Amygdala (tissue), 56 donors: ENCODE measurements at regions not wholly inside any gene's neighbourhood (a gene's known extent, or its start where the extent isn't known, plus 50 kb on each side); places are given as distances from the start of the nearest gene placed in this dataset.

Experiments used
- DNase-seq, 56 donors: peaks; one replicate each; lab custom pipeline; 2025; lab: John Stamatoyannopoulos, UW

GRCh38 chr1:228984646-228985631 lies 249.7 kb downstream of the RHOU start:
- DNase-seq: no peak

- no peak for DNase-seq
Measured at GRCh38 chr1:228985661-228986060, 250.4 kb downstream of the RHOU start.

GRCh38 chr1:228986093-228986904 lies 251.0 kb downstream of the RHOU start:
- peak in 35 of 56 donors; percentile 10 to 70 (median 36) for DNase-seq

GRCh38 chr1:228987286-228987685 lies 252.0 kb downstream of the RHOU start:
- no peak for DNase-seq

DNA sequence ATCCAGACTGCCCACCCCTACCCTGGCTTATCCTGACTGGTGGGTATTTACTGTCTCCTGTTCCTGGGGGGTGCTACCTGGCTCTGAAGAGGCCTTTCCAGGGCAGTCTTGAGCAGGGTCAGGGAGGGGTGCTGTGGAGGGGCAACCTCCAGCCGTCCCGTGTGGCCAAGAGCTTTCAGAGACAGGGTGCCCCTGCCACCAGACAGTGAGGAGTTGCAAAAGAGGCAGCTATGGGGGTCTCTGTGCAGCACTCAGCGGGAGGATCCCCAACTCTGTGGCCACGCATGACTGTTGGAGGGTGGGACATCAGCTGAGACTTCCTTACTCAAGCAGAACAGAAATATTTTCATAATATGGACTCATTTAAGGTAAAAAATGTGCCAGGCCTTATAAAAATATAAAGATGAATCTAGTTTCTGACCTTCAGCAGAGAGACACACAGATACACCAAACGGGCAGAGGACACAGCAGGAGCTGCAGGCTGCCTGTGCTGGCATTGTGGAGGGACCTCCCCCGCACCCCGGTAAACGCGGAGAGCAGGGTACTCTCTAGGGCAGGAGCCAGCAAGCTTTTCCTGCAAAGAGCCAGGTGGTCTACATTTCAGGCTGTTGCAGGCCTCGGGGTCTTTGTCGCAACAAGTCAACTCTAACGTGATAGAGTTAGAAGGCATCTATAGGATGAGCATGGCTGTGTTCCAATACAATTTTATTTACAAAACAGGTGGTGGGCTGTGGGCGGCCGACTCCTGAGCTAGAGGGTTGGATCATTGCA lies 252.6 kb downstream of the RHOU start:
- DNase-seq: no peak

- DNase-seq: peak in 1 of 56 donors; percentile 14
Measured at GRCh38 chr1:228988664-228989063, 253.4 kb downstream of the RHOU start.

DNA sequence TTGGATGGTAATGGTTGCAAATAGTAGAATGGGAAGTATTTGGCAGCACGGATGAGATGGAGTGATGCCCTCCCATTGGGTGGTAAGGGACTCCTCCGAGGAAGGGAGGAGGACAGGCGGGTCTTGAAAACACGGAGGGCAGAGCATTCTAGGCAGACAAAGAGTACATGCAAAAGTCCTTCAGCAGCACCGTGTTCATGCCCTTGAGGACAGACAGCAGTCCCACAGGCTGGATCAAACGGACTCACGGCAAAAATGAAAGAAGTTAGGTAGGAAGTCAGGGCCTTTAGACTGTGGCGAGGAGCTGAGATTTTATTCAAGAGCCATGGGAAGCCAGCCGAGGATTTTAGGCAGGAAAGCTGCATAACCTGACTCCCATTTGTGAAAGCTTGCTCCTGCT lies 253.9 kb downstream of the RHOU start:
- DNase-seq: no peak

- DNase-seq: no peak
Measured at GRCh38 chr1:228989676-228989991, 254.4 kb downstream of the RHOU start.

GRCh38 chr1:228989992-228990827 lies 254.9 kb downstream of the RHOU start:
- peak in 43 of 56 donors; percentile 13 to 79 (median 47) for DNase-seq

GRCh38 chr1:228990906-228991569 lies 255.8 kb downstream of the RHOU start:
- DNase-seq: no peak

GRCh38 chr1:228992044-228992443 lies 256.8 kb downstream of the RHOU start:
- no peak for DNase-seq

- no peak for DNase-seq
Measured at GRCh38 chr1:228992907-228993535, 257.7 kb downstream of the RHOU start.

- DNase-seq: no peak
Measured at GRCh38 chr1:228994676-228995594, 259.7 kb downstream of the RHOU start.

DNA sequence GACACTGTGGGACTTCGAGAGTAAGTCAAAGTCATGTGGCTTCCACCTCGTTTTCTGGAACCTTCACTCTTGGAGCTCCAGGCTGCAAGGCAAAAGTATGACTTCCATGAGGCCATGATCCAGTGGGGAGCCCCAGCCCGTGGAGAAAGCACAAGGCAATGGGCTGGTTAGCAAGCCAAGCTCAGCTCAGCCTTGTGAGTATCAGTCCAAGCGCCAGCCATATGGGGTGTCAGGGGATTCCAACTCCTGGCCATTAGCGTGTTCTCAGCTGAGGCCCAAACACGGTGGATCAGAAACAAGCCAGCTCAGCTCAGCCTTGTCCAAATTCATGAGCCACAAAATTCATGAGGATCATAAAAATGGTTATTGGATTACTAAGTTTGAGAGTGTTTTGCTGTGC lies 261.0 kb downstream of the RHOU start:
- DNase-seq: no peak

DNA sequence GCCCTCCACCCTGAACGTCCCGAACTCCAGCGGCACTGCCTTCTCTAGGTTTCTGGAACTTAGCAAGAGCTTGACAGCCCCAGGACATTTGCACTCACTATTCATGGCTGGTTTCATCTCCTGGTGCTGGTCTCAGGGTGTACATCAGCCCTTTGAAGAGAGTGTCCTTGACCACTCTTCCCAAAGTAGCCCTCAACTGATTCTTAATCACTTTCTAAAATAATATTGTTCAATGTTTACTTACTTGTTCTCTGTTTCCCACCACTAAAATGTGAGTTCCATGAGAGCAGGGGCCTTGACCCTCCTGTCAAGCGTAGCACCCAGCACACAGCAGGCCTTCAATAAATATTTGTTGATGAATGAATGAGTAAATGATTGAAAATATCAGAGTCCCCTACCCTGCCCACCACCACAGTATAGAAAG lies 262.5 kb downstream of the RHOU start:
- no peak for DNase-seq

DNA sequence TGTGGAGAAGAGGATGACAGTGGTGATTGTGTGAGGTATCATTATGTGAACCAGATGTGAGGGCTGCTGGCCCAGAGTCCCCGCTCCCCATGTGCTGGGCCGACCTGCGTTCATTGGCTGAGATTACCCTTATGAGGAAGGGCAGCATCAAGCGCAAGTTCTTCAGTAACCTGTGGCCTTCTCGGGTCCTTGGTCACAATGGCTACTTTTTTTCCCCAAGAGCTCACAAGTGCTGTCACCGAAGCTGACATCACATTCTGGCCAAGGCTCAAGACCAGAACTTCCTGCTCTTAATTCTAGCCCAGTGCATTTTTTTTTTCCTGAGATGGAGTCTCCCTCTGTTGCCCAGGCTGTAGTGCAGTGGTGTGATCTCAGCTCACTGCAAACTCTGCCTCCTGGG lies 262.9 kb downstream of the RHOU start:
- peak in 1 of 56 donors; percentile 16 for DNase-seq

- DNase-seq: no peak
Measured at GRCh38 chr1:228999446-229000170, 264.3 kb downstream of the RHOU start.
